ENCODE measurements at regions not wholly inside any gene's neighbourhood (a gene's known extent, or its start where the extent isn't known, plus 50 kb on each side); places are given as distances from the start of the nearest gene placed in this dataset.

DNA sequence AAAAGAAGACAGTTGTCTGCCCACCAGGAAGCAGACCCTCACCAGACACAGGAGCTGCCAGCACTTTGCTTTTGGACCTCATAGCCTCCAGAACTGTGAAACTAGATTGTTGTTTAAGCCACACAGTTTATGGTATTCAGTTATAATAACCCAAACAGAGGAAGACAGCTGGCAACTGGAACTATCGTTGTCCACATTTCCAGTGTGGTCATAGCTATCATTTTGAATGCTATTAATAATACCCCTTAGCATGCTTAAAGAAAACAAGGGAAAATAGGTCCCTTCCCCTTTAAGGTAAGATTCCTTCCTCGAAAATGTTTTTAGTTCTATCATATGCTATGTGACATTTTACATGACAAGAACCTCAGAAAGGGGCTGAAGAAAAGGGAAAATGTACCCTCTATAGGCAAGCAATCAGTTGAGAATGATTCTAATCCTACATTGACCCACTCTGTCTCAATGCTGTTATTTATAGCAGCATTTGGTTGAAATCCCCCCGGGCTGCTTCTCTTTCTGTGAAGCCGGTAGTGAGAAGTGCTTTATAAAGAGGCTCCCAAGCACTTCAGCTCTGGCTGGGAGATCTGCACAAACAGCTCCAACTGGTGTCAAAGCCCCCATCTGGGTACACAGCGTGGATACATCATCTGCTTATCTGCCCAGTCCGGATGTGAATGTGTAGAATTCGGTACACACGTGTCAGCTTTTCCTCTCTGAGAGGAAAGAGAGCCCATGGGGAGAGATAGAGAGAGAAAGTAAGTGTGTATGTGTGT, 221.2 kb upstream of the FLRT2 start:
- TF ChIP-seq POLR2A (IDR thresholded peaks at IDR 0.05; ENCODE audit: low read length) = no peak
- TF ChIP-seq GATA1 (IDR thresholded peaks at IDR 0.05; ENCODE audit: low read depth, low read length) = no peak

All from erythroblast (primary cell).